ENCODE measurements at regions not wholly inside any gene's neighbourhood (a gene's known extent, or its start where the extent isn't known, plus 50 kb on each side); places are given as distances from the start of the nearest gene placed in this dataset.

DNA sequence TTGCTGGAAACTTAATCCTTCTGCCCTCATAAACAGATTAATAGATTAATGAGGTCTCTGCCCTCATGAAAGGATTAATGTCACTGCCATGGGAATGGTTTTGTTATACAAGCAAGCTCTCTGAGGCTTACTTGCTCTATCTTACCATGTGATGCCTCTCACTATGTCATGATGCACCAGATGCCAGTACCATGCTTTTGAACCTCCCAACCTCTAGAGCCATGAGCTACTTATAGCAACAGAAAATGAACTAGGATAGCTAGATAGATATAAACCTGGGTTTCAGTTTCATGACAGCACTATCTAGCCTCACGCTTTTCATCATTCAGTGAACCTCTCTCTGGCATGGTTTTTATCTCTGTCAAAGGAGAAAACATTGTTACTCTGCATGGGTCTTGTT lies 371.6 kb upstream of the LRP1B start:
- H3K27ac Mint-ChIP-seq, result no peak overlapping the region
- no peaks in the 10 kb centered on the region for H3K23me2 ChIP-seq (ENCODE audit: insufficient read length, low read depth, low read length, poor library complexity, severe bottlenecking)
- H4K8ac ChIP-seq (replicated peaks; ENCODE audit: insufficient read length, low read depth, low read length), result no peak overlapping the region
- H2BK12ac ChIP-seq (ENCODE audit: insufficient read length, low read depth, low read length), result no peak overlapping the region
- H3K79me1 ChIP-seq (ENCODE audit: insufficient read depth, low read depth, low read length, poor library complexity, severe bottlenecking), result no peaks in the 10 kb centered on the region
- TF ChIP-seq, protein P1, sequence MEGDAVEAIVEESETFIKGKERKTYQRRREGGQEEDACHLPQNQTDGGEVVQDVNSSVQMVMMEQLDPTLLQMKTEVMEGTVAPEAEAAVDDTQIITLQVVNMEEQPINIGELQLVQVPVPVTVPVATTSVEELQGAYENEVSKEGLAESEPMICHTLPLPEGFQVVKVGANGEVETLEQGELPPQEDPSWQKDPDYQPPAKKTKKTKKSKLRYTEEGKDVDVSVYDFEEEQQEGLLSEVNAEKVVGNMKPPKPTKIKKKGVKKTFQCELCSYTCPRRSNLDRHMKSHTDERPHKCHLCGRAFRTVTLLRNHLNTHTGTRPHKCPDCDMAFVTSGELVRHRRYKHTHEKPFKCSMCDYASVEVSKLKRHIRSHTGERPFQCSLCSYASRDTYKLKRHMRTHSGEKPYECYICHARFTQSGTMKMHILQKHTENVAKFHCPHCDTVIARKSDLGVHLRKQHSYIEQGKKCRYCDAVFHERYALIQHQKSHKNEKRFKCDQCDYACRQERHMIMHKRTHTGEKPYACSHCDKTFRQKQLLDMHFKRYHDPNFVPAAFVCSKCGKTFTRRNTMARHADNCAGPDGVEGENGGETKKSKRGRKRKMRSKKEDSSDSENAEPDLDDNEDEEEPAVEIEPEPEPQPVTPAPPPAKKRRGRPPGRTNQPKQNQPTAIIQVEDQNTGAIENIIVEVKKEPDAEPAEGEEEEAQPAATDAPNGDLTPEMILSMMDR (conservative IDR thresholded peaks at IDR 0.05), result no peak
- H3K56ac ChIP-seq (ENCODE audit: insufficient read length, low read depth, low read length), result no peak overlapping the region
- H3K14ac ChIP-seq (ENCODE audit: insufficient read depth, low read length), result no peak overlapping the region
- H3K9ac ChIP-seq (ENCODE audit: extremely low read depth, insufficient read length, low read length), result no peak overlapping the region
- no peak for DNase-seq
- H3K4me3 Mint-ChIP-seq, result no peak overlapping the region
- no peaks in the 10 kb centered on the region for H3K9me3 ChIP-seq (ENCODE audit: control insufficient read depth, low read depth, low read length)
- H3K18ac ChIP-seq (ENCODE audit: insufficient read length, low read depth, low read length), result no peak overlapping the region
- H3K79me2 ChIP-seq (ENCODE audit: insufficient read depth, low read length), result no peaks in the 10 kb centered on the region
- no peak overlapping the region for H3K27ac ChIP-seq (ENCODE audit: insufficient read length, low read depth, low read length)
- no peaks in the 10 kb centered on the region for H3K36me3 Mint-ChIP-seq (ENCODE audit: insufficient read depth in 1 of 3, low read depth in 3 of 3)
- no peak overlapping the region for H2BK120ac ChIP-seq (ENCODE audit: low read depth, low read length, poor library complexity, severe bottlenecking)
- no peak overlapping the region for H4K5ac ChIP-seq (ENCODE audit: insufficient read length, low read depth, low read length)
- H3K23ac ChIP-seq (ENCODE audit: insufficient read length, low read depth, low read length), result no peak overlapping the region
- WGBS (ENCODE audit: extremely low coverage, insufficient read length, low lambda C conversion rate), result no CpG with 5 or more reads among the region's 1 CpG
- no peaks in the 10 kb centered on the region for H3K4me1 ChIP-seq (ENCODE audit: insufficient read depth, low read length)
- H2BK5ac ChIP-seq (ENCODE audit: insufficient read length, low read length), result no peak overlapping the region
- no peaks in the 10 kb centered on the region for H3K27me3 ChIP-seq (ENCODE audit: insufficient read depth, low read length)
- no peak overlapping the region for H2AFZ ChIP-seq (ENCODE audit: low read length)
- H4K91ac ChIP-seq (ENCODE audit: insufficient read length, low read depth, low read length), result no peak overlapping the region
- H3K4me1 Mint-ChIP-seq, result no peaks in the 10 kb centered on the region
- H2BK15ac ChIP-seq (ENCODE audit: low read depth, low read length), result no peak overlapping the region
- H3K4me2 ChIP-seq (ENCODE audit: insufficient read depth, insufficient read length, low read length), result no peak overlapping the region
- H3T11ph ChIP-seq (ENCODE audit: low read length), result no peak overlapping the region
- no peak overlapping the region for H3K4ac ChIP-seq (ENCODE audit: low read depth, low read length)
- H3K27me3 Mint-ChIP-seq (ENCODE audit: low read depth), result no peaks in the 10 kb centered on the region
- H3K9me3 Mint-ChIP-seq, result no peaks in the 10 kb centered on the region; a peak in 1 of 5 replicates
- no peak overlapping the region for H2AK5ac ChIP-seq (ENCODE audit: insufficient read length, low read length)
- no peaks in the 10 kb centered on the region for H4K20me1 ChIP-seq (ENCODE audit: control insufficient read depth, insufficient read depth, insufficient read length)
- no peak overlapping the region for H2BK20ac ChIP-seq (ENCODE audit: low read depth, low read length, poor library complexity, severe bottlenecking)

Data from H9 (cell line).